ENCODE measurements at regions not wholly inside any gene's neighbourhood (a gene's known extent, or its start where the extent isn't known, plus 50 kb on each side); places are given as distances from the start of the nearest gene placed in this dataset.

DNA sequence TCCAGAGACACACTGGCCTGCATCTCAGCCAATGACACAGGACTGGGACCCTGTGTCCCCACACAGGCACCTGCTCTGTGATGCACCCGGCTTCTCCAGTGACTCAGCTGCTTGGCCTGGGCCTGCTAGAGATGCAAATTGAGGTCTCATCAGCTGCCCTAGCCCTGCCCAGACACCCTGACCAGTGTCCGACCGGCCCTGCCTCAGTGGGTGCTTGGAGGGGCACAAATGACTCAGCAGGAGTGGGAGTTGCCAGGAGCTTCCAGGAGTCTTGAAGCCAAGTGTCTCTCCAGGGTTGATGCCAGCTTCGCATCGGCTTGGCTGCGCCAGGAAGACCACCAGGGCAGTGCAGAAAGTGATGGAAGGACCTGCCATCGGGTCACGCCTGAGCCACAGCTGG is 148.2 kb downstream of the ICE1 start:
- TF ChIP-seq, protein P1, sequence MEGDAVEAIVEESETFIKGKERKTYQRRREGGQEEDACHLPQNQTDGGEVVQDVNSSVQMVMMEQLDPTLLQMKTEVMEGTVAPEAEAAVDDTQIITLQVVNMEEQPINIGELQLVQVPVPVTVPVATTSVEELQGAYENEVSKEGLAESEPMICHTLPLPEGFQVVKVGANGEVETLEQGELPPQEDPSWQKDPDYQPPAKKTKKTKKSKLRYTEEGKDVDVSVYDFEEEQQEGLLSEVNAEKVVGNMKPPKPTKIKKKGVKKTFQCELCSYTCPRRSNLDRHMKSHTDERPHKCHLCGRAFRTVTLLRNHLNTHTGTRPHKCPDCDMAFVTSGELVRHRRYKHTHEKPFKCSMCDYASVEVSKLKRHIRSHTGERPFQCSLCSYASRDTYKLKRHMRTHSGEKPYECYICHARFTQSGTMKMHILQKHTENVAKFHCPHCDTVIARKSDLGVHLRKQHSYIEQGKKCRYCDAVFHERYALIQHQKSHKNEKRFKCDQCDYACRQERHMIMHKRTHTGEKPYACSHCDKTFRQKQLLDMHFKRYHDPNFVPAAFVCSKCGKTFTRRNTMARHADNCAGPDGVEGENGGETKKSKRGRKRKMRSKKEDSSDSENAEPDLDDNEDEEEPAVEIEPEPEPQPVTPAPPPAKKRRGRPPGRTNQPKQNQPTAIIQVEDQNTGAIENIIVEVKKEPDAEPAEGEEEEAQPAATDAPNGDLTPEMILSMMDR (conservative IDR thresholded peaks at IDR 0.05; ENCODE audit: low read depth, low read length) = no peak
- no peak for TF ChIP-seq EZH2 (IDR thresholded peaks at IDR 0.05; ENCODE audit: borderline replicate concordance, low read depth, low read length, poor library complexity, severe bottlenecking)
